Neural cell (in vitro differentiated cells): ENCODE measurements at regions not wholly inside any gene's neighbourhood (a gene's known extent, or its start where the extent isn't known, plus 50 kb on each side); places are given as distances from the start of the nearest gene placed in this dataset.
"Not testable (repeated sequence)": the region's sequence is repeated elsewhere in the genome, so short reads cannot be mapped to it uniquely, and the experiment has no call there.

Experiments used
- H2AFZ ChIP-seq: fragments of 200-600, 300-800 bp; sonication (generic), shearing (Covaris generic); 2 replicates; pipeline ENCODE4 v1.6.0; 2014; ENCODE audit warnings: low read depth, mild to moderate bottlenecking, antibody characterized with exemption, low read length, moderate library complexity
- H3F3A ChIP-seq: fragments of 200-600 bp; shearing (Covaris generic); 2 replicates; pipeline ENCODE4 v1.6.1; 2016; ENCODE audit warnings: mild to moderate bottlenecking, moderate library complexity, mixed read lengths, antibody characterized with exemption, low read length; ENCODE audit not compliant: insufficient read depth, poor library complexity, severe bottlenecking
- H3K27ac ChIP-seq: fragments of 200-600, 300-800 bp; sonication (generic), shearing (Covaris generic); 2 replicates; pipeline ENCODE4 v1.5.1; 2014; ENCODE audit warnings: mild to moderate bottlenecking, low read length, moderate library complexity
- H3K27me3 ChIP-seq: fragments of 300-800, 200-600 bp; sonication (generic), shearing (Covaris generic); 2 replicates; pipeline ENCODE4 v1.6.0; 2014; ENCODE audit warnings: mild to moderate bottlenecking, low read depth, low read length, moderate library complexity; ENCODE audit not compliant: insufficient read depth
- H3K36me3 ChIP-seq: fragments of 300-800, 200-600 bp; sonication (generic), shearing (Covaris generic); 2 replicates; pipeline ENCODE4 v1.5.1; 2014; ENCODE audit warnings: mild to moderate bottlenecking, antibody characterized with exemption, low read length, moderate library complexity; ENCODE audit not compliant: insufficient read depth
- H3K4me2 ChIP-seq: fragments of 300-800, 200-600 bp; sonication (generic), shearing (Covaris generic); 2 replicates; pipeline ENCODE4 v1.6.0; 2014; ENCODE audit warnings: mild to moderate bottlenecking, low read length
- H3K4me3 ChIP-seq: fragments of 300-800, 200-600 bp; sonication (generic), shearing (Covaris generic); 2 replicates; pipeline ENCODE4 v1.5.1; 2014; ENCODE audit warnings: mild to moderate bottlenecking, low read length, moderate library complexity
- H3K79me2 ChIP-seq: fragments of 200-600 bp; shearing (Covaris generic); replicated peaks from 2 replicates; pipeline ENCODE4 v1.6.0; 2014; ENCODE audit warnings: mild to moderate bottlenecking, low read length, moderate library complexity; ENCODE audit not compliant: insufficient read depth
- H3K9ac ChIP-seq: fragments of 300-800, 200-600 bp; sonication (generic), shearing (Covaris generic); 2 replicates; pipeline ENCODE4 v1.6.1; 2016; ENCODE audit warnings: mild to moderate bottlenecking, low read length, mixed read lengths
- H3K9me2 ChIP-seq: fragments of 200-600 bp; shearing (Covaris generic); 2 replicates; pipeline ENCODE4 v1.6.1; 2016; ENCODE audit warnings: mild to moderate bottlenecking, low read length, mixed read lengths; ENCODE audit not compliant: insufficient read depth
- H3K9me3 ChIP-seq: fragments of 200-600, 300-800 bp; sonication (generic), shearing (Covaris generic); 2 replicates; pipeline ENCODE4 v1.6.1; 2016; ENCODE audit warnings: mild to moderate bottlenecking, mixed run types, low read length, moderate library complexity, mixed read lengths
- H4K20me1 ChIP-seq: fragments of 200-600 bp; shearing (Covaris generic); 2 replicates; pipeline ENCODE4 v1.6.1; 2016; ENCODE audit warnings: mild to moderate bottlenecking, mixed run types; ENCODE audit not compliant: insufficient read depth
- CTCF ChIP-seq: fragments of 450-650 bp; IDR thresholded peaks from 2 replicates; pipeline ENCODE4 v1.5.1; 2014; ENCODE audit warnings: antibody characterized with exemption, mild to moderate bottlenecking, moderate library complexity; ENCODE audit not compliant: poor library complexity, severe bottlenecking
- EP300 ChIP-seq: fragments of 450-650 bp; conservative IDR thresholded peaks from 2 replicates; pipeline ENCODE4 v1.6.1; 2014; ENCODE audit warnings: antibody characterized with exemption, mild to moderate bottlenecking, moderate library complexity; ENCODE audit not compliant: poor library complexity, severe bottlenecking
- EZH2 ChIP-seq: fragments of 200-600, 300-800 bp; shearing (Covaris generic), sonication (generic); IDR thresholded peaks from 2 replicates; pipeline ENCODE4 v1.6.1; 2014; ENCODE audit warnings: antibody characterized with exemption, low read length, borderline replicate concordance, mild to moderate bottlenecking; ENCODE audit not compliant: insufficient read depth, poor library complexity, severe bottlenecking
- MXI1 ChIP-seq: fragments of 450-650 bp; conservative IDR thresholded peaks from 2 replicates; pipeline ENCODE4 v1.6.1; 2014; ENCODE audit warnings: antibody characterized with exemption, mild to moderate bottlenecking; ENCODE audit not compliant: poor library complexity, severe bottlenecking
- POLR2AphosphoS5 ChIP-seq: IDR thresholded peaks from 2 replicates; pipeline ENCODE4 v1.6.1; 2012
- RAD21 ChIP-seq: fragments of 450-650 bp; conservative IDR thresholded peaks from 2 replicates; pipeline ENCODE4 v1.6.1; 2014; ENCODE audit warnings: antibody characterized with exemption, mild to moderate bottlenecking, moderate library complexity
- REST ChIP-seq: IDR thresholded peaks from 2 replicates; pipeline ENCODE4 v1.6.1; 2012; ENCODE audit warnings: borderline replicate concordance
- SMC3 ChIP-seq: fragments of 450-650 bp; conservative IDR thresholded peaks from 2 replicates; pipeline ENCODE4 v1.6.1; 2014; ENCODE audit warnings: antibody characterized with exemption, mild to moderate bottlenecking, moderate library complexity; ENCODE audit not compliant: poor library complexity
- TAF1 ChIP-seq: IDR thresholded peaks from 2 replicates; pipeline ENCODE4 v1.6.1; 2012; ENCODE audit warnings: low read depth

GRCh38 chr22:49513358-49513851 lies 314.3 kb downstream of the BRD1 start:
- Histone ChIP-seq H3K27ac (no peak overlapping the region), H2AFZ (no peak overlapping the region), H4K20me1 (no peaks in the 10 kb centered on the region), H3K9me3 (no peaks in the 10 kb centered on the region), H3K4me2 (no peak overlapping the region), H3K4me3 (no peak overlapping the region), H3K9ac (no peak overlapping the region), H3K36me3 (no peaks in the 10 kb centered on the region), H3F3A (no peaks in the 10 kb centered on the region), H3K79me2 (no peaks in the 10 kb centered on the region), H3K27me3 (no peaks in the 10 kb centered on the region), H3K9me2 (no peaks in the 10 kb centered on the region)
- TF ChIP-seq EZH2 (no peak), POLR2AphosphoS5 (no peak), SMC3 (no peak), TAF1 (no peak), CTCF (no peak), REST (no peak), RAD21 (no peak), MXI1 (no peak), EP300 (no peak)

GRCh38 chr22:49512487-49513165 lies 315.0 kb downstream of the BRD1 start:
- Histone ChIP-seq H3K9ac (no peak overlapping the region), H4K20me1 (no peaks in the 10 kb centered on the region), H3K4me3 (no peak overlapping the region), H3K79me2 (no peaks in the 10 kb centered on the region), H3K9me2 (no peaks in the 10 kb centered on the region), H3K4me2 (no peak overlapping the region), H3K27ac (no peak overlapping the region), H3K9me3 (no peaks in the 10 kb centered on the region), H3K36me3 (no peaks in the 10 kb centered on the region), H3F3A (no peaks in the 10 kb centered on the region), H2AFZ (no peak overlapping the region), H3K27me3 (no peaks in the 10 kb centered on the region)
- TF ChIP-seq RAD21 (no peak), CTCF (no peak), POLR2AphosphoS5 (no peak), MXI1 (no peak), REST (no peak), SMC3 (no peak), EZH2 (no peak), EP300 (no peak), TAF1 (no peak)

- not testable (repeated sequence) for H4K20me1 ChIP-seq, H2AFZ ChIP-seq, H3K27me3 ChIP-seq, H3K9me3 ChIP-seq, H3K9me2 ChIP-seq, H3K9ac ChIP-seq, H3K27ac ChIP-seq, H3K4me2 ChIP-seq, H3F3A ChIP-seq, H3K36me3 ChIP-seq, H3K4me3 ChIP-seq, H3K79me2 ChIP-seq
These were observed 316.1 kb downstream of the BRD1 start for GRCh38 chr22:49511393-49512189.
